ENCODE measurements at regions not wholly inside any gene's neighbourhood (a gene's known extent, or its start where the extent isn't known, plus 50 kb on each side); places are given as distances from the start of the nearest gene placed in this dataset.

DNA sequence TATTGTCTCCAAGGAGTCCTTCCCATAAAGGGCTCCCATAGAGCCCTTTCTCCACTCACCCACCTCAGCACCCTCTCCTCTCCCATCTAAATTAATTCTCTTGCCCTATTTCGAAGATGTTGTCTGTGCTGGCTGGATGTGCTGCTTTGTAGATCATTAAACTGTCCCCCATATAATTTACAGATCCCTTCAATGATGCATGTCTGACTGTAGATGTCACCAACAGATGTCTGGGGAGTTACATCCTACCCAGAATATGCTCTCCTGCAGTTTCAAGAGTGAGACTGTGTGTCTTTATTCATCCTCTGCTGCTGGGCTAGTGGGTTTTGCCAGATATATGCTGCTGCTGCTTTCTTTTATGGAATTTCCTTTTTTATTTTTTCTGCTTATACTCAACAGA is 351.2 kb downstream of the MLLT3 start:
- Histone ChIP-seq H3K9ac (ENCODE audit: low read length) (no peak overlapping the region), H3K79me2 (ENCODE audit: insufficient read depth, low read length) (no peaks in the 10 kb centered on the region), H3K9me3 (ENCODE audit: low read length) (no peaks in the 10 kb centered on the region), H3K9me2 (ENCODE audit: low read depth, low read length) (no peaks in the 10 kb centered on the region), H3K36me3 (ENCODE audit: insufficient read depth, low read length) (no peaks in the 10 kb centered on the region), H4K20me1 (ENCODE audit: insufficient read depth, low read length) (no peaks in the 10 kb centered on the region), H3K4me2 (ENCODE audit: low read length) (no peak overlapping the region), H3K27ac (ENCODE audit: low read depth, low read length, poor library complexity, severe bottlenecking) (no peak overlapping the region), H3K4me1 (ENCODE audit: insufficient read depth, low read length, severe bottlenecking) (no peaks in the 10 kb centered on the region), H3K27me3 (ENCODE audit: insufficient read depth, low read length) (no peaks in the 10 kb centered on the region), H3K4me3 (ENCODE audit: low read depth, low read length, poor library complexity, severe bottlenecking) (no peak overlapping the region), H3F3A (ENCODE audit: insufficient read depth, low read length) (no peaks in the 10 kb centered on the region), H2AFZ (ENCODE audit: low read length) (no peak overlapping the region)
- TF ChIP-seq EZH2 (IDR thresholded peaks at IDR 0.05; ENCODE audit: borderline replicate concordance, low read length) = no peak
- TF ChIP-seq, protein P1, sequence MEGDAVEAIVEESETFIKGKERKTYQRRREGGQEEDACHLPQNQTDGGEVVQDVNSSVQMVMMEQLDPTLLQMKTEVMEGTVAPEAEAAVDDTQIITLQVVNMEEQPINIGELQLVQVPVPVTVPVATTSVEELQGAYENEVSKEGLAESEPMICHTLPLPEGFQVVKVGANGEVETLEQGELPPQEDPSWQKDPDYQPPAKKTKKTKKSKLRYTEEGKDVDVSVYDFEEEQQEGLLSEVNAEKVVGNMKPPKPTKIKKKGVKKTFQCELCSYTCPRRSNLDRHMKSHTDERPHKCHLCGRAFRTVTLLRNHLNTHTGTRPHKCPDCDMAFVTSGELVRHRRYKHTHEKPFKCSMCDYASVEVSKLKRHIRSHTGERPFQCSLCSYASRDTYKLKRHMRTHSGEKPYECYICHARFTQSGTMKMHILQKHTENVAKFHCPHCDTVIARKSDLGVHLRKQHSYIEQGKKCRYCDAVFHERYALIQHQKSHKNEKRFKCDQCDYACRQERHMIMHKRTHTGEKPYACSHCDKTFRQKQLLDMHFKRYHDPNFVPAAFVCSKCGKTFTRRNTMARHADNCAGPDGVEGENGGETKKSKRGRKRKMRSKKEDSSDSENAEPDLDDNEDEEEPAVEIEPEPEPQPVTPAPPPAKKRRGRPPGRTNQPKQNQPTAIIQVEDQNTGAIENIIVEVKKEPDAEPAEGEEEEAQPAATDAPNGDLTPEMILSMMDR (IDR thresholded peaks at IDR 0.05; ENCODE audit: low read length) = no peak

GRCh38 chr9:20270161-20270560 is 352.1 kb downstream of the MLLT3 start:
- no peaks in the 10 kb centered on the region for H3K79me2 ChIP-seq (ENCODE audit: insufficient read depth, low read length)
- H3K36me3 ChIP-seq (ENCODE audit: insufficient read depth, low read length) = no peaks in the 10 kb centered on the region
- H2AFZ ChIP-seq (ENCODE audit: low read length) = no peak overlapping the region
- H3K4me3 ChIP-seq (ENCODE audit: low read depth, low read length, poor library complexity, severe bottlenecking) = no peak overlapping the region
- no peaks in the 10 kb centered on the region for H3K27me3 ChIP-seq (ENCODE audit: insufficient read depth, low read length)
- no peaks in the 10 kb centered on the region for H3K9me2 ChIP-seq (ENCODE audit: low read depth, low read length)
- no peaks in the 10 kb centered on the region for H3K4me1 ChIP-seq (ENCODE audit: insufficient read depth, low read length, severe bottlenecking)
- no peak overlapping the region for H3K27ac ChIP-seq (ENCODE audit: low read depth, low read length, poor library complexity, severe bottlenecking)
- no peaks in the 10 kb centered on the region for H3K9me3 ChIP-seq (ENCODE audit: low read length)
- H4K20me1 ChIP-seq (ENCODE audit: insufficient read depth, low read length) = no peaks in the 10 kb centered on the region
- no peak for TF ChIP-seq EZH2 (IDR thresholded peaks at IDR 0.05; ENCODE audit: borderline replicate concordance, low read length)
- TF ChIP-seq, protein P1 (IDR thresholded peaks at IDR 0.05; ENCODE audit: low read length) = no peak
- H3K4me2 ChIP-seq (ENCODE audit: low read length) = no peak overlapping the region
- H3F3A ChIP-seq (ENCODE audit: insufficient read depth, low read length) = no peaks in the 10 kb centered on the region
- H3K9ac ChIP-seq (ENCODE audit: low read length) = no peak overlapping the region

DNA sequence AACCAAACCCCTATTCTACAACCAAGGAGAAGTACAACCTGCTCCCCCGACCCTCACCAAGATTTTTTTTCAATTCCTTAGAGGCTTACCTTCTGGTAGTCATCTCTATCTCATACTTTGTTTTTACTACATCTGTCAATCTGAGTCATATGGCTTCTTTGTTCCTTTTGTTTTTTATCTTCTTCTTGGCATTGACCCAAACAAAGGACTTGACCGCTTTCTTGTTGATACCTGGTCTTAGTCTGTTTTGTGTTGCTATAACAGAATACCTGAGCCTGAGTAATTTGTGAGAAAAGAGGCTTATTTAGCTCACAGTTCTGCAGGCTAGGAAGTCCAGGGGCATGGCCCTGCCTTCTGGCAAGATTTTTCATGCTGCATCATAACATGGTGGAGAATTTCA is 352.7 kb downstream of the MLLT3 start:
- Histone ChIP-seq H3K4me1 (ENCODE audit: insufficient read depth, low read length, severe bottlenecking) (no peaks in the 10 kb centered on the region), H3F3A (ENCODE audit: insufficient read depth, low read length) (no peaks in the 10 kb centered on the region), H3K4me2 (ENCODE audit: low read length) (no peak overlapping the region), H3K9me3 (ENCODE audit: low read length) (no peaks in the 10 kb centered on the region), H3K9ac (ENCODE audit: low read length) (no peak overlapping the region), H3K27ac (ENCODE audit: low read depth, low read length, poor library complexity, severe bottlenecking) (no peak overlapping the region), H3K27me3 (ENCODE audit: insufficient read depth, low read length) (no peaks in the 10 kb centered on the region), H3K36me3 (ENCODE audit: insufficient read depth, low read length) (no peaks in the 10 kb centered on the region), H4K20me1 (ENCODE audit: insufficient read depth, low read length) (no peaks in the 10 kb centered on the region), H3K9me2 (ENCODE audit: low read depth, low read length) (no peaks in the 10 kb centered on the region), H2AFZ (ENCODE audit: low read length) (no peak overlapping the region), H3K79me2 (ENCODE audit: insufficient read depth, low read length) (no peaks in the 10 kb centered on the region), H3K4me3 (ENCODE audit: low read depth, low read length, poor library complexity, severe bottlenecking) (no peak overlapping the region)
- TF ChIP-seq, protein P1 (IDR thresholded peaks at IDR 0.05; ENCODE audit: low read length) = no peak
- no peak for TF ChIP-seq EZH2 (IDR thresholded peaks at IDR 0.05; ENCODE audit: borderline replicate concordance, low read length)
